ENCODE measurements at regions not wholly inside any gene's neighbourhood (a gene's known extent, or its start where the extent isn't known, plus 50 kb on each side); places are given as distances from the start of the nearest gene placed in this dataset.

GRCh38 chr1:105072446-105072845, 1322.7 kb downstream of the AMY1C start (continued):
- no peak for TF ChIP-seq TBX3 (IDR thresholded peaks at IDR 0.05; ENCODE audit: borderline replicate concordance)
- no peak for TF ChIP-seq CEBPG (CRISPR knock-in tag; IDR thresholded peaks at IDR 0.05)
- TF ChIP-seq SMAD3 (CRISPR knock-in tag; IDR thresholded peaks at IDR 0.05) = no peak
- no peak for TF ChIP-seq ZFP62 (CRISPR knock-in tag; IDR thresholded peaks at IDR 0.05)
- no peak for TF ChIP-seq ZNF468 (CRISPR knock-in tag; IDR thresholded peaks at IDR 0.05)
- TF ChIP-seq CHCHD3 (CRISPR knock-in tag; IDR thresholded peaks at IDR 0.05) = no peak
- no peak for TF ChIP-seq KLF12 (CRISPR knock-in tag; IDR thresholded peaks at IDR 0.05; ENCODE audit: borderline replicate concordance)
- TF ChIP-seq ZNF800 (CRISPR knock-in tag; IDR thresholded peaks at IDR 0.05) = no peak

GRCh38 chr1:105072850-105073249, 1323.2 kb downstream of the AMY1C start:
- H3K9ac ChIP-seq (ENCODE audit: insufficient read depth, low read depth, low read length) = no peak overlapping the region
- POLR2A ChIA-PET = no interaction called here
- BruUV-seq (replicated peaks) = no TSS peak
- CTCF ChIA-PET (ENCODE audit: low intra/inter-chr PET ratio, low total read pairs) = no interaction called here
- no peak overlapping the region for H2AFZ ChIP-seq (ENCODE audit: low read length)
- FAIRE-seq (no peak), ATAC-seq (peak; percentile 33; the same call in 1 of the 3 replicates), DNase-seq (ENCODE audit: low spot score) (no peak)
- peaks cover 12% of the 10 kb centered on the region; the same call in 1 of the 2 replicates for H3K9me3 ChIP-seq (ENCODE audit: low read length)
- no peaks in the 10 kb centered on the region for H3K27me3 ChIP-seq (ENCODE audit: control insufficient read depth in 1 of 2, insufficient read depth in 2 of 2, low read length in 2 of 2)
- 8% methylated on average over 3 of the region's 3 CpGs for WGBS (ENCODE audit: low lambda C conversion rate)
- no peaks in the 10 kb centered on the region for H3K4me1 ChIP-seq (ENCODE audit: insufficient read depth, low read length)
- H4K20me1 ChIP-seq (ENCODE audit: insufficient read depth, low read length) = no peaks in the 10 kb centered on the region
- H3K27ac ChIP-seq (ENCODE audit: extremely low read length, insufficient read depth, low read length) = no peak overlapping the region
- intact Hi-C loops (cut with micrococcal nuclease; ENCODE audit: unreplicated experiment) = loop anchor here (1.0 kb wide), 1 partner anchor 64 kb away; no protein-coding TSS in a partner anchor
- no peak overlapping the region for H3K4me3 ChIP-seq (replicated peaks in 1 of 3; ENCODE audit: insufficient read depth in 1 of 3, low read depth in 2 of 3, low read length in 3 of 3)
- no peaks in the 10 kb centered on the region for H3K36me3 ChIP-seq (replicated peaks in 1 of 2; ENCODE audit: control insufficient read depth in 1 of 2, insufficient read depth in 2 of 2, low read length in 2 of 2)
- no peaks in the 10 kb centered on the region for H3K79me2 ChIP-seq (ENCODE audit: insufficient read depth, low read length)
- in situ Hi-C loops (cut with HindIII; ENCODE audit: extremely low pct_ligation_motif_present, low pct_unique_long_range_greater_than_20kb) = no loop called here
- no peak overlapping the region for H3K4me2 ChIP-seq (ENCODE audit: low read depth, low read length)
- TF ChIP-seq ZNF761 (CRISPR knock-in tag; conservative IDR thresholded peaks at IDR 0.05) (no peak), ZBTB7B (CRISPR knock-in tag; IDR thresholded peaks at IDR 0.05) (no peak), ZBTB14 (CRISPR knock-in tag; IDR thresholded peaks at IDR 0.05) (no peak), NFYC (CRISPR knock-in tag; IDR thresholded peaks at IDR 0.05) (no peak), ZGPAT (CRISPR knock-in tag; IDR thresholded peaks at IDR 0.05) (no peak), SCMH1 (CRISPR knock-in tag; IDR thresholded peaks at IDR 0.05; ENCODE audit: borderline replicate concordance) (no peak), ZBTB49 (CRISPR knock-in tag; IDR thresholded peaks at IDR 0.05; ENCODE audit: borderline replicate concordance) (no peak), CTCF (CRISPR knock-in tag; IDR thresholded peaks at IDR 0.05) (0 out of 2 replicates have a peak, but pooled peaks have one; percentile 8)
